Colonic mucosa (tissue), 4 donors: ENCODE measurements at regions not wholly inside any gene's neighbourhood (a gene's known extent, or its start where the extent isn't known, plus 50 kb on each side); places are given as distances from the start of the nearest gene placed in this dataset.

Source experiments
- DNase-seq: peaks from one replicate; pipeline ENCODE4 v3.0.0-alpha.2; 2020
- H3K27ac ChIP-seq: fragments of 200-600 bp; one replicate; pipeline ENCODE4 v1.8.0; 2021
- H3K27me3 ChIP-seq: fragments of 200-600 bp; one replicate; pipeline ENCODE4 v1.8.0; 2021
- H3K36me3 ChIP-seq: fragments of 200-600 bp; one replicate; pipeline ENCODE4 v1.8.0; 2021
- H3K4me1 ChIP-seq: fragments of 200-600 bp; one replicate; pipeline ENCODE4 v1.8.0; 2021; ENCODE audit warnings: mild to moderate bottlenecking
- H3K4me3 ChIP-seq: fragments of 200-600 bp; one replicate; pipeline ENCODE4 v1.8.0; 2021
- H3K9ac ChIP-seq, 2 donors: one replicate each; pipeline ENCODE4 v1.7.0; 2013; ENCODE audit warnings: control low read depth in 2 of 2, low read depth in 2 of 2, low read length in 2 of 2
- H3K9me3 ChIP-seq: fragments of 200-600 bp; one replicate; pipeline ENCODE4 v1.8.0; 2021
- CTCF ChIP-seq: fragments of 200-600 bp; IDR thresholded peaks from one replicate; pipeline ENCODE4 v1.8.0; 2022; ENCODE audit warnings: antibody characterized with exemption, mild to moderate bottlenecking
- intact Hi-C: fragments of 100-400 bp; cut with DNase I; formaldehyde crosslinking; loops from one replicate; pipeline ENCODE4 v1.14.1; 2022
- donor health status: healthy.
- donor health status: DM: no; HTN: no; CAD: no.
- donor health status: DM: no; HTN: no; CAD: no.

- no peak for DNase-seq
Observed at GRCh38 chr11:97862021-97862420, 1158.7 kb upstream of the CNTN5 start.

GRCh38 chr11:97865424-97866012 lies 1155.2 kb upstream of the CNTN5 start:
- no peaks in the 10 kb centered on the region for H3K4me1 ChIP-seq
- TF ChIP-seq CTCF = no peak
- H3K4me3 ChIP-seq = no peak overlapping the region
- DNase-seq = no peak
- no peak overlapping the region for H3K9ac ChIP-seq
- no peaks in the 10 kb centered on the region for H3K9me3 ChIP-seq
- intact Hi-C loops = no loop called here
- no peaks in the 10 kb centered on the region for H3K27me3 ChIP-seq
- no peaks in the 10 kb centered on the region for H3K36me3 ChIP-seq
- no peak overlapping the region for H3K27ac ChIP-seq

More at GRCh38 chr11:97862021-97862420, 1158.7 kb upstream of the CNTN5 start:
- no peaks in the 10 kb centered on the region for H3K36me3 ChIP-seq
- H3K4me3 ChIP-seq = no peak overlapping the region
- no peak overlapping the region for H3K9ac ChIP-seq
- no peaks in the 10 kb centered on the region for H3K9me3 ChIP-seq
- no peaks in the 10 kb centered on the region for H3K4me1 ChIP-seq
- no peak overlapping the region for H3K27ac ChIP-seq
- H3K27me3 ChIP-seq = no peaks in the 10 kb centered on the region
- TF ChIP-seq CTCF = no peak
- intact Hi-C loops = no loop called here

- intact Hi-C loops = no loop called here
- no peak for TF ChIP-seq CTCF
Observed at GRCh38 chr11:97871816-97872215, 1148.9 kb upstream of the CNTN5 start.

DNA sequence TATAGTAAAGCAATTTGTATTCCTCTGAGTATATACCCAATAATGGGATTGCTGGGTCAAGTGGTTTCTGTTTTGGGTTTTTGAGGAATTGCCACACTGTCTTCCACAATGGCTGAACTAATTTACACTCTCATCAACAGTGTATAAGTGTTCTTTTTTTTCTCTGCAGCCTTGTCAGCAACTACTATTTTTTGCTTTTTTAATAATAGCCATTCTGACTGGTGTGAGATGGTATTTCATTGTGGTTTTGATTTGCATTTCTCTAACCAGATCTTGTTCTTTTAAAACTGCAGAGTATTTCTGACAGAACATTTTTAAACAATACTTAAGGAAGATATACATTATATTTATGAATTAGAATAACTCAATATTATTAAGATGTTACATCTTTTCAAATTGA lies 1140.5 kb upstream of the CNTN5 start:
- Histone ChIP-seq H3K4me3 (no peak overlapping the region), H3K27ac (no peak overlapping the region), H3K27me3 (no peaks in the 10 kb centered on the region), H3K4me1 (no peaks in the 10 kb centered on the region), H3K9ac (no peak overlapping the region), H3K36me3 (no peaks in the 10 kb centered on the region), H3K9me3 (no peaks in the 10 kb centered on the region)
- DNase-seq = no peak
- no peak for TF ChIP-seq CTCF
- intact Hi-C loops = no loop called here

More at GRCh38 chr11:97871816-97872215, 1148.9 kb upstream of the CNTN5 start:
- no peaks in the 10 kb centered on the region for H3K9me3 ChIP-seq
- no peak for DNase-seq
- no peaks in the 10 kb centered on the region for H3K4me1 ChIP-seq
- no peak overlapping the region for H3K27ac ChIP-seq
- H3K9ac ChIP-seq = no peak overlapping the region
- H3K36me3 ChIP-seq = no peaks in the 10 kb centered on the region
- no peaks in the 10 kb centered on the region for H3K27me3 ChIP-seq
- no peak overlapping the region for H3K4me3 ChIP-seq

GRCh38 chr11:97883086-97883485 lies 1137.7 kb upstream of the CNTN5 start:
- Histone ChIP-seq H3K36me3 (no peaks in the 10 kb centered on the region), H3K9ac (no peak overlapping the region), H3K4me3 (no peak overlapping the region), H3K27me3 (no peaks in the 10 kb centered on the region), H3K9me3 (no peaks in the 10 kb centered on the region), H3K27ac (no peak overlapping the region), H3K4me1 (no peaks in the 10 kb centered on the region)
- TF ChIP-seq CTCF = no peak
- intact Hi-C loops = no loop called here
- DNase-seq = no peak
